GM18511 (cell line): ENCODE measurements at regions not wholly inside any gene's neighbourhood (a gene's known extent, or its start where the extent isn't known, plus 50 kb on each side); places are given as distances from the start of the nearest gene placed in this dataset.

ENCODE experiments used
- ATAC-seq: cut with Tn5 transposase; IDR thresholded peaks from one replicate; pipeline ENCODE4 v1.9.1; 2021; ENCODE audit warnings: mild to moderate bottlenecking, moderate library complexity; ENCODE audit not compliant: unreplicated experiment

DNA sequence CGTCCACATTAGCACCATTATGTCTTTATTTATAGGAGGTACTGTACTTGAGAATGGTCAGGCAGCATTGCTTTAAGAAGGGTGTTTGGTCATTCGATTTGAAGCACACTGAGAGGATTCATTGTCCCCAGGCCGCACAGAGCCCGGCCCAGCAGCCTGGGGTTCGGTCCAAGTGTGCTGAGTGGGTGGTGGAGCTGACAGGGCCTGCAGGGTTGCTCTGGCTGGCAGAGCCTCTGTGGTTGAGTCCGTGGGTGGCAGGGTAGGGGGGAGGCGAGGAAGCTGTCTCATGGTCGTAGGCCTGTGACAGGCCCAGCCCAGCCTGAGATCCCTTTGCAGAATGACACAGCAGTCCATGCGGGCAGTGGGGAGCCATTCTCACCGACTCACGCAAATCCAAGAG, 227.7 kb upstream of the TOPAZ1 start:
- no peak for ATAC-seq

DNA sequence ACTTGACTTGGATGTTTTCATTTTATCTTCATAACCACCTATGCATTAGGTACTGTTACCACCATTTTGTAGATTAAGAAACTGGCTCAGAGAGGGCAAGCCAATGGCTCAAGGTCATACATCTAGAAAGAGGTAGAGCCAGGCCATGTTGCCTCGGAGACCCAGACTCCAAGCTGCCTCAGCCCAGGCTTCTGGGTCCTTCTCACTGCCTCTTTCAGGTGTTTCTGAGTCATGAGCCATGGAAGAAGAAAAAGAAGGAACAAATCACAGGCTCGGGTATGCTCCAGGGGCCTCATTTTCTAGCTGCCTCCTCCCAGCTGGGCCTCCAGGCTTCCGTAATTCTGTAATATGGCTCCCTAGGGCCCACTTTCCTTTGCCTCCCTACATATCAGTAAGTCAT, 226.5 kb upstream of the TOPAZ1 start:
- ATAC-seq, result no peak

DNA sequence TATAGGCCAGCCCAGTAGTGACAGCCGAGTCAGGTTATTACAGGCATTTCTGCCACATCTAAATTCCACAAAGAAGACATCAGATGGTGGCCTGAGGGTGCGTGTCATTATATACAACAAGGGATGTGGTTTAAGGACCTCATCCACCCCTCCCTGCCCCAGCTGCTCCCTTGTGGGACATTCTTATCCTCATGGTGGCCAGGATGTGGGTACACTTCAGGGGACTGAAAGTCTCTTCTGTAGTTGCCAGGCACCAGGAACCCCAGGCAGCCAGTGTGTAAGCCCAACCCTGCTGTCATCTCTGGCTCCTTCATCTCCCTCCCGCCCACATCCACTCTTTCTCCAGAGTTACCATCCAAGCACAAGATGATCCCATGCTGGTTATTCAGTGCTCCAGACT, 224.9 kb upstream of the TOPAZ1 start:
- ATAC-seq, result no peak

DNA sequence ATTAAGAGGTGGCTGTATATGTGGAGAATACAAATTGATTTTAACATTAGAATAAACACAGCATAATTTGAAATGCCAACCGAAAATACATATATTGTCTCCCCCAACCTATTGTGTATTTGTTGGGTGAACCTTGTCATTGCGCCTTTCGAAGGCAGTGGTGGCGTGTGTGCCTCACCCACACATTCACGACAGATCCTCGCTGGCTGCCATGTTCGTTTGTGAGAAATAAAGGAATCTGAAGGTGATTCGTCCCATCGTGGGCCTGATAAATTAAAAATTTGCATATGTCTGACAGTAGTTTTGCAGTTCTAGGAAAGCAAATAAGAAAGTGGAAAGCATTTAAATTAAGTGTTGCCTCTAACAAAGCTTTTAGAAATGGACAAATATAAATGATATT, 222.8 kb upstream of the TOPAZ1 start:
- ATAC-seq, result no peak

DNA sequence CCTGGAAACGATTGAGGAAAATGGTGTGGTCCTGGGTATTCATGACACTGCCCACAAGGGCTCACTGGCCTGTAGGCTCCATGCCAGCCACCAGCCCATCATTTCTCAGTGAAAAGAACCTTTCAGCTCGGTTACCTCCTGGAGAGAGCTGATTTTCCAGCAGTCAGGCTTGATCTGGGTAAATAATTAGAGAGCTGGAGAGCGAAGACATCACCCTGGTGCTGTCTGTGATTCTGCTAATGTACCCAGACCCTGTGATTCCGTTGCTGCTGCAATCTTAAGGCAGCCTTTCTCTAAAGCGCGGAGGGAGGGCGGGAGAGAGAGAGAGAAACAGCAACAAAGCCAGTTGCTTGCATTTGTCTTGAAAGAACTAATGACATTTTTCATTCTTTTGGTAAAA, 221.9 kb upstream of the TOPAZ1 start:
- no peak for ATAC-seq

DNA sequence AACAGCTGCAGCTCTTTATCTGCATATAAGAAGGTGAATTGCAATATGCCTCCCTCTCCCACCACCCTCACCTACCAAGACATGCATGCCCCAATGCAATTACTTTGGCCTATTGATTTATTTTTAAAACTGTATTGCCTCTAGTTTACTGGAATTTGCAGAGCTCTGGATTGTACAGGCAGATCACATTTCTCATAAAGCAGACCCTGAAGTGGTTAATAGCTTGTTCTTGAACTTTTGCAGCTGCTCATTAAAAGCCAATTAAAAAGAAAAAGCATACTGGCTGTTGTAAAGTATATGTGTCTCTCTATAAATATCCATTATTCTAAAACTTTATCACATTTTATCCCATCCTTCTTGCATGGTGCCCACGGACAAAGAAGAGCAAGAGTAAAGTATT, 221.5 kb upstream of the TOPAZ1 start:
- no peak for ATAC-seq

DNA sequence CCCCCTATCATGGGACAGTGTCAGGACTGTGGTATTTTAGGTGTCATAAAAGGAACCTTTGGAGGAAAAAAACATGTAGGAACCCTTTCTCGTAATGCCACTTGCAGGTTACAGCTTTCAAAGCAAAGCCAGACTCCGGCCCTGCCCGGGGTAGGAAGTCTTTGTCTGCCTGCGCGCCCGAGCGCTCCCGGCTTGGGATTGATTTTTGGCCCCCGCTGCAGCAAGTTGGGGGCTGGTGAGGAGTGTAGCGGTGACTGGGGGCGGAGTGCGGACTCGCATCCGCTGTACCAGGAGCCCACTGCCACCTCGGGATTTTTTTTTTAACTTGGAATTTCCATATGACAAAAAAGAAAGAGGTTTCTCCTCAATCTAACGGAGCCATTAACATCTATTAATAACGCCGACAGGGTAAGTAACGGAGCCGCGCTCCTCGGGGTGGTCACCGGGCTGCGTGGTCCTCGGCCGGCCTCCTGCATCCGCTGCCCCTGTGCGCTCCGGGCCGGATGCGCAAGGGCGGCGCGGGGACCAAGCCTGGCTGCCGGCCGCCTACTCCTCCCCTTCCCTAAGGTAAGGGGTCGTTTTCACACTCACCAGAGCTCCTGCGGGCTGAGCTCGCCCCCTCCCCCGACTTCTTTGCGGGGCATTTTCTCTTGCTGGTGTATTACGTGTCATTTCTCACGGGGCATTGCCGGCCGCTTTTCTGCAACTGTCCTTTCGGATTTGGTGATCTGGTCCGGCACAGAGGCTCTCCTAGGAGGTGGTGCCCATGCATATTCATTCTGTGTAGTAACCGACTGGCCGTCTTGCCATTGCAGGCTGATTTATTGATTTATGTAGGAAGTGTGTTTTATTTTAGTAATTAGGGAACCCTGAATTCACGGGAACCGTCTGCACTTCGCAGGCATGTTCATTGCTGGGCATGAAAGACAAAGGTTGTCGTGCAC, 219.8 kb upstream of the TOPAZ1 start:
- ATAC-seq, result no peak

DNA sequence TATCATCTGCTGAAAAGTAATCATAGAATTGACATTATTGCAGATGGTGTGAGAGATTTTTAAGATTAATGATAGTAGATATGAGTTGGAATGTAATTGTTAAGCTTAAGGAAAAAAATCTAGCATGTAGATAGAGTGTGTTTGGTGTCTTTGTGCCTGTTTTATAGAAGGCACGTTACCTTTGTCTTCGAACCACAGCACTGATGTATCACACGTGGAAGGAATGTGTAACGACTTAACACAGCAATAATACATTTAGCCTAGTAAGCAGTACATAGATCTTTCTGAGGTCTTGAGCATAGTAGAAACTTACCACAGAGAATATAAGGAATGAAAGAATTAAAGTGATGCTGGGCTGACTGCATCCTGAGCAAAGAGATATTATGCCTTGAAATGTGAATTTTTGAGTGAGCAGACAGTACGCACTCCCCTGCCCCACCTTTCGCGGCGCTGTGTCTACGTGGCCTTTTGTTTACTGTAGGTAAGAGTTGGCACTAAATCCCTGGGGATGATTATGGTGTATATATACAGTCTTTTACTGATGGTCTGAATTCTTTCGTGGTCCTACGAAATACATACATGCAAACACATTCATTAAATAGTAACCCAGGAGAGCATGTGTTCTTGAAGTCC, 217.6 kb upstream of the TOPAZ1 start:
- no peak for ATAC-seq

DNA sequence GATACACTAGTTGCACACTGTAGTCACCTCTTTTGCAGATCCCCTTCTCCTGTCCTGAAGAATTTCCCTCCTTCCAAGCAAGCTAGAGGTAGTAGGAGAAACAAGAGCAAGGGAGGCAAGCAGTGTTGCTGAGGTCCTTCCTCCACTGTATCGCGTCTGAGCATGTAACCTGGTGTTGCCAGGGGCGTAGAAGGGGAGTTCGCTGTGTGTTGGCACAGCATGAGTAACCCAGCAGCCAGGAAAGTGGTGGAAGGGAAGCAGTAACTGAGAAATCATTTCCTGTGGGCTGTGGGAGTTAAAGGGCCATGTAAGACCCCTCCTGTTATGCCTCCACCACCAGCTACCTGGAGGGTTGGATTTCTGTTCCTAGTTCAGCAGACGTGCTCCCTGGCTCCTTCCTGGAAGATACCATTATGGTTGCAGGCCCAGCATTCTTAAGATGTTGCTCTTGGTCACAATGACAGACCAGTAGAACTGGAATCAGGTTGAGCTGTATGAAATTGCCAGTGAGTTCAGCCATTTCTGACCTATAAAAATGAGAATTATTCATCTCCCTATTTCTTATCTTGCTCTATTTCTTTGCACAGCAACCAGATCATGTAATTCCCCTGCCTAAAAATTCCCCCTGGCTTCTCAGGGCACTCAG, 215.3 kb upstream of the TOPAZ1 start:
- ATAC-seq, result no peak

DNA sequence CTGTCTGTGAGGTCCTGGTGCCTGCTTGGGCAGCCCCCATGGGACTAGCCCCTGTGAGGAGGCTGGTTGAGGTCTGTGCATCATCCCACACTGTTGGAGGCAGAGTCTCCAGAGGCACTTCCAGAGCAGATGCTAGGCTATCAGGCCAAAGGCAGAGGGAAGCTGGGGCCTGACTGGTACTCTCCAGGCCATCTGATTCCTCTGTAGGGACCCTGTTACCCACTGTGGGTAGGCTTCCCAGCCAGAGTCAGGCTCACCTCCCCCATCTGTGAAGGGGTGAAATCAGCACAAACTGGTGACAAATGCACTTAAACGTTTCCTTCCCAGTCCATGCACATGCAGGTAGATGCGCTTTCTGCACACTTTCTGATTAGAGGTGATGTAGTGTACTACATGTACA, 212.6 kb upstream of the TOPAZ1 start:
- no peak for ATAC-seq

DNA sequence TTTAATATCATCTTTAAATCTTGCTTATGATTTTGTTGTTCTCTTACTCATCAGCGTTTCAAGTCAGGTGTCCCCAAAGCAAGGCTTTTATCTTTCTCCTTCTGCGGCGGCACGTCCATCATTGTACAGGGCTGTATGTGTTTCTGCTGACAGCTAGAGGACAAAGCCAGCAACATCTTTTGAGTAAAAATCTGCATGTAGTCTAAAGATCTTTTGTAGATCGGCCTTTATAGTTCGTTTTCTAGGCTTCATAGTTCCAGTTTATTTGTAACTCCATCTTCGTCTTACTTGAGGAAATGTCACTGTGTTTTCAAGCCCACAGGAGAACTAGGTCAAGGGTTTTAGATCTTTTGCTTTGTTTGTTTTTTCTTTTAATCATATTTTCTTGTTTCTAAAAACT, 211.4 kb upstream of the TOPAZ1 start:
- no peak for ATAC-seq

DNA sequence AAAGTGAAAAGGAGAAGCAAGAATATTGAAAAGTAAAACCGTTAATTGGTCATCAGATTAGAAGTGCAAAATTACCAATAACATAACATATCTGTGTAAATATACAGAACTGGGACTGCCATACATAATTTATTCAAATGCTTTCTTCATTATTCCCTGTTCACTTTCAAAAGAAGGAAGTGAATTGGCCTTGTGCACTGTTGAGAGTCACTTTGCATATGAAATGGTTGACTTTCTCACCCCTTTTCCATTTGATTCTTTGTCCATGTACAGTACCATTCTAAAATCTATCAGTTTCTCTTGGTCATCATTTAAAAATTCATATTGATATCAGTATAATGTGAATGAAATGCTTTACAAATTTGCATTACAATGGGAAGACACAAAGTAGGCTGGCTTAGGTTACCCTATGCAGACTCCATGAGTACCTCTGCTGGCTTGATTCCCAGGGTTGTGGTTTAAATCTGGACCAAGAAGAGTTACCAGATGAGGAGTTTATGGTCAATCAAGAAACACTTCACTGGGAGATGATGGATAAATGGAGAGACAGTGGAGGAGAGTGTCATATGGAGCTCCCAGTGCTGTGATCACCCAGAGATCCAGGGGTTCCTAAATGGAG, 210.9 kb upstream of the TOPAZ1 start:
- ATAC-seq, result no peak

DNA sequence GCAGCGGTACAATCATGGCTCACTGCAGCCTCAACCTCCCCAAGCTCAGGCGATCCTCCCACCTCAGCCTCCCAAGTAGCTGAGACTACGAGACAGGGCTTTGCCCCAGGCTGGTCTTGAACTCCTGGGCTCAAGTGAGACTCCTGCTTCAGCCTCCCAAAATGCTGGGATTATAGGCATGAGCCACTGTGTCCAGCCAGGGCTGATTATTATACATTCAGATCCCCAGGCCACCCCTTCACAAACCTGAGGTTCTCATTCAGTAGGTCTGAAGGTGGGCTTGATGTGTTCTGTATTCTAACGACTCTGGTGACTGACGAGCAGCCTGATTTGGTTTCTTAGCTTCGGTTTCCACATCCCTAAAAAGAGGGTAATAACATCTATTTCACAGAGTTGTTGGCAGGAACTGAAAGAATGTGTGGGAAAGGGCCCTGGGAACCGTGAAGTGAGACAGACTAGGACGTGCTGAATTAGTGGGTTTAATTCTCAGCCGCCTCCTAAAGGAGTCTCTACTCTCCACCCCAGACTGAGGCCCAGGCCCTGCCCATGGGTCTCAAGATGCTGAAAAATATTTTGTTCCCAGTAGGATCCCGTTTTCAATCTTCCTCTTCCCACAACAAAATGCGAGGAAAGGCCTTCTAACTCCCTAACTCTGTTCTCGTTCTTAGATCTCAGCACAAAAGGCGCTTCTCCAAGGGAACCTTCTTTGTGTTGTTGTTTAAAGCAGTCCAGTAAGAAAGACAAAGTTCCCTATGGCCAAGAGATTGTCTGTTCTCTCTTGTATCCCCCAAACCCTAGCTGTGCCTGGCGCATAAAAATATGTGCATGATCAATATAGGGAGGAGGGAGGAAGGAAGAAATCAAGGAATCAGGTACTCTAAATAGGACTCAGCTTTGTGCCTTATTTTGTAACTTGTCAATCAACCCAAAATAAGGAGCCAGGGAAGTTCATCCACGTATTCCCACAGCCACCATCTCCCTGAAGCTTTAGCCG, 210.0 kb upstream of the TOPAZ1 start:
- ATAC-seq, result no peak

DNA sequence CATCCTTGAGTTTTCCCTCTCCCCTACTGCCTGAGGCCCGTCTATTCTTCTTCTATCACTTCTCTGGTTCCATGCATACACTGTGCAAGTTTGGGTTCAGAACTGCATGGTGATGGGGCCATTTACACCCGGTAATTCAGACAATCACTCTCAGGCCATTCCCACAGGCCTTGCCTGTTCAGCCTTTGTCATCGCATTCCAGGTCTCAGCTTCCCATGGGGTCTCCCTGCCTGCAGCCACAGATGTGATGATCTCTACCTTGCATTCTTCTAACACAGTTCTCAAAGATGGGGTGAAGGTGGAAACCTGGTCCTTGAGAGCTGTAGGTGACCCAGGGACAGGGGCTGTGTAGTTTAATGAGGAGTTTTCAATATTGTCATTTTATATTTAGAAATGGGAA, 209.2 kb upstream of the TOPAZ1 start:
- no peak for ATAC-seq

DNA sequence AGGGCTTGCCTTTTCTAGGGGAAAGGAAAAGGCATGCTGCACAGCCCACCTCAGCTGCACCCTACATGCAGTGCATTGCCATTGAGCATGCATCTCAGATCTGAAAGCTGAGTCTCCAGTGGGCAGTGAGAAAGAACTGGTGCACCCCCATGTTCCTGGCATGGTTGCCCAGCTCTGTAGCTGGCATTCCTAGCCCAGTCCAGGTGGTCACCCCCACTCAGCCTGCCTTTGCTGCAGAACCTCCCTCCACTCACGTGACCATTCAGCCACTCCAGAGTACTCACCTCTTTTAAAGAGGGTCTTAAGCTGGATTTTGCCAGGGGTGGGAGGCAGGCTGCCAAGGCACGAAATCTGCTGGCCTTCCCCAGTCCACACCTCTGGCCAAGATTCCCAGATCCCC, 208.6 kb upstream of the TOPAZ1 start:
- ATAC-seq, result no peak

DNA sequence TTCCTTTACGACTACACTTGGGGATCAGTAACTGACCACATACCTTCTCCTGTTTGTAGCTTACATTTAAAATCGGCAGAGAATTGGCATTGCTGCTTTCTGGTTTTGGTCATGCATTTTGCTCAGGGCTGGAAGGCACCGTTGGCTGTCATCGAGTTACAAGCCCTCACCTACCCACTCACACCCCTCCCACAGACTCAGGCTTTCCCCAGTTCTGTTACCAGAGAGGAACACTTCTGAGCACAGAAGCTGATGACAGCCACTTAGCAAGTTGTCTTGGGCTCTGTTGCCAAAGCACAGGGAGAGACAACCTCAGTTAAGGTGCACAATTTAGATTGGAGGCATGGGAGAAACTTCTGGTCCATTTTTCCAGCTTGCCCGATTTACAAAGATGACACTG, 204.8 kb upstream of the TOPAZ1 start:
- ATAC-seq, result no peak

DNA sequence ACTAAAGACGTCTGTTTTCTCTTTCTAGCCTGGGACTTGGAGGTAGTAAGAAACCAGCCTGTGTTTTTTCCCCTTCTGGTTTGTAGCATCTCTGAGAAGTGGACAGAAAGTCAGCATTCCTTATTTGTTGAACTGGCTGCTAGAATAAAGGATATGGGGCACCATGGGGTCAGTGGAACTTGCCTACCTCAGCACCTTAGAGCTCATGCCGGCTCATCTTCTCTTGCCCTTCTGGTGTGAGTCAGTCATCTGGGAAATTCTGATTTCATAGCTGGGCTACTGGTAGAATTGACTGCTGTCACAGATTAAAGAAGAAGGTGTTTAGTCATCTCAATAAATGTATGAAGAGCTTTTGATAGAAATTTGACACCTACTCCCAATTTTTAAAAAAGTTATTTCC, 202.7 kb upstream of the TOPAZ1 start:
- ATAC-seq, result no peak

DNA sequence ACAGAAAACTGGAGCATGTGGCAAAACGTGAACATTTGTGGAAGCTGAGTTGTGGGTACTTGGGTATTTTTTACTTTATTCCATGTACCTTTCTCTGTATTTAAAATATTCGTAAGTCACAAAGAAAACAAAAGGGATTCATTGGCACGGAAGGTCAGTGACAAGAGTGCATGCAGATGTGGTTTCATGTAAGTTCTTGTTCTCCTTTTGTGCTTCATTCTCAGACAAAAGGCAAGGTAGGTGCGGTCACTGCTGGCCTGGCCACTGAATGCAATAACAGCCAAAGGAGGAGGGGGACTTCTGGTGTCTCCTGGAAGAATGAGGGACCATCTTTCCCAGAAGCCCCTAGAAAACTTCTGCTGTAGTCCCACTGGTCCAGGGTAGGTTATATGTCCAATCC, 200.0 kb upstream of the TOPAZ1 start:
- no peak for ATAC-seq

DNA sequence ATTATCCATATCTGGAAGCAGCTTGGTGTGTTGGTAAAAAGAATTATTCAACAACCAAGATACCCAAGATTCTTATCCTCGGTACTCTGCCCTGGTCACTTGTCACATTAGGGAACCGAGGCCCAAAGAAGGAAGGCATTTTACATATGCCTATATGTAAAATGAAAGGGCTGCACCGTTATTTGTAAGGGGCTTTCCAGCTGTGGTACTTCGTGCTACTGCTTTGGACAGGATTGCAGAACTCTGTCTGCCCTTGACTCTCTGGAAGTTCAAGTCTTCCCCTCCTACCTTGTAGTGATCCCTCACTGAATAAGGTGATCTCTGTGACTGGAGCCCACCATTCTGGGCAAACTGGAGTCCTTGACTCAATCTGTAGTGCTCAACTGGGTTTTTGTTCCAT, 198.9 kb upstream of the TOPAZ1 start:
- ATAC-seq, result no peak

DNA sequence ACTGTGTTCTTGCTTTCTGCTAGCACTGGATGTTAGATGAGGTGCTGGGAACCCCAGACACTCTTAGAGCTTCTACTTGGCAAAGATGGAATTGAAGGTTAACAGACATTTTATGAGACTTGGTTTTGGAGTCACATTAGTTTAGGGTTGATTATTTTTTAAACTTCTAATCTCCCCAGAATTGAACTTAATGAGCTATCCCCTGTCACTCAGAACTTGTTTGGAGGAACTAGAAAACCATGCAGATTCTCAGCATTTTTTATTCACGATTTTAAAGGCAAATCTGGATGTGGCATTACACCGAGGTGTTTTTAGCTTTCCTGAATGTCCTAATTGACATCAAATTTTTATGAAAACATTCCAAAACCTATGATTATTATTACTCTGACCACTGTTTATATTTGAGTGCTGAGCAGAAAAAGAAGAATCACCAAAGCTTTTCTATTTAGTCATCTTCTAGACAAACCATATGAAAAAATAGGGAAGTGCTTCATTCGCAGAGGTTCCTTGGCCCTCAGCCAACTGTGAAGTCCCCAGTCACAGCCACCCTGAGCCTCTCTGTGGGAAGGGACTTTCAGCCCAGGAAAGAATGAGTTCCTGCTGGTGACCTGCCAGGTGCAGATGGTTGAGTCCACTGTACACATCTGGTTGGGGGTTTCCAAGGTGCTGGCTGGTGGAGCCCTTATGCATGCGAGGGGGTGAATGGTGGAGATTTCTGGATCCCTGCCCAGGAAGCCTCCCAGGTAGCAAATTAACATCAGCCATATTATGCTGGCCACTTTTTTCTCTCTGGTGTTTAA, 196.0 kb upstream of the TOPAZ1 start:
- peak; percentile 96 for ATAC-seq
